CD4-positive, alpha-beta T cell (primary cell): ENCODE measurements at regions not wholly inside any gene's neighbourhood (a gene's known extent, or its start where the extent isn't known, plus 50 kb on each side); places are given as distances from the start of the nearest gene placed in this dataset.

ENCODE experiments used
- ATAC-seq: fragments of 200-7000 bp; cut with Tn5 transposase; one replicate; pipeline ENCODE4 v1.10.0; 2022; ENCODE audit warnings: mild to moderate bottlenecking; ENCODE audit not compliant: poor library complexity
- CTCF ChIA-PET: fragments of 350-600 bp; sonication (Branson Sonifier 250); formaldehyde crosslinking; loops from one replicate; lab custom pipeline; 2021; ENCODE audit warnings: antibody characterized with exemption, inconsistent platforms; lab: Charles Lee
- POLR2A ChIA-PET: fragments of 350-600 bp; sonication (Branson Sonifier 250); formaldehyde crosslinking; loops from one replicate; lab custom pipeline; 2021; ENCODE audit warnings: antibody characterized with exemption, inconsistent platforms; lab: Charles Lee
- DNase-seq, 14 experiments: peaks; one replicate each; pipeline ENCODE4 v3.0.0-alpha.2; 2013 to 2020; ENCODE audit warnings: mixed read lengths in 2 of 14
- H3K27ac ChIP-seq, 2 donors: one replicate each; pipeline versions ENCODE4 v1.5.1 to v1.7.0; 2013; ENCODE audit warnings: low read length in 2 of 2, low read depth in 1 of 2, mild to moderate bottlenecking in 1 of 2
- H3K27me3 ChIP-seq, 2 experiments: 1 replicate in 1 of 2; 2 replicates in 1 of 2; pipeline versions ENCODE4 v1.6.1 to v1.7.0; 2013; ENCODE audit warnings: low read length in 2 of 2, control low read depth in 1 of 2, mild to moderate bottlenecking in 1 of 2, moderate library complexity in 1 of 2; ENCODE audit not compliant: insufficient read depth in 2 of 2, control insufficient read depth in 1 of 2
- H3K36me3 ChIP-seq: one replicate; pipeline ENCODE4 v1.6.1; 2013; ENCODE audit warnings: low read length, control low read depth; ENCODE audit not compliant: insufficient read depth
- H3K4me1 ChIP-seq: one replicate; pipeline ENCODE4 v1.6.1; 2013; ENCODE audit warnings: low read length, control low read depth; ENCODE audit not compliant: insufficient read depth
- H3K4me3 ChIP-seq: one replicate; pipeline ENCODE4 v1.5.1; 2013; ENCODE audit warnings: mild to moderate bottlenecking, low read length, moderate library complexity
- H3K9me3 ChIP-seq, 2 experiments: 1 replicate in 1 of 2; 2 replicates in 1 of 2; pipeline versions ENCODE4 v1.6.1 to v1.7.0; 2013; ENCODE audit warnings: low read length in 2 of 2, mild to moderate bottlenecking in 2 of 2, control low read depth in 1 of 2, moderate library complexity in 1 of 2; ENCODE audit not compliant: control insufficient read depth in 1 of 2, insufficient read depth in 1 of 2
- H3K27ac Mint-ChIP-seq: one replicate; pipeline ENCODE4 v1.8.0; 2020; ENCODE audit warnings: mixed read lengths
- H3K27me3 Mint-ChIP-seq: one replicate; pipeline ENCODE4 v1.8.0; 2021; ENCODE audit warnings: mixed read lengths
- H3K36me3 Mint-ChIP-seq: one replicate; pipeline ENCODE4 v1.8.0; 2021; ENCODE audit warnings: low read depth, mixed read lengths
- H3K4me1 Mint-ChIP-seq: one replicate; pipeline ENCODE4 v1.8.0; 2021; ENCODE audit warnings: low read depth, mixed read lengths
- H3K4me3 Mint-ChIP-seq: one replicate; pipeline ENCODE4 v1.8.0; 2020; ENCODE audit warnings: mild to moderate bottlenecking, mixed read lengths
- H3K9me3 Mint-ChIP-seq: one replicate; pipeline ENCODE4 v1.8.0; 2020; ENCODE audit warnings: mixed read lengths
- CTCF ChIP-seq: fragments of 200-600 bp; IDR thresholded peaks from one replicate; pipeline ENCODE4 v1.8.0; 2022; ENCODE audit warnings: antibody characterized with exemption, mild to moderate bottlenecking
- intact Hi-C, 2 experiments: fragments of 100-400 bp; cut with DNase I in 1 of 2; cut with micrococcal nuclease in 1 of 2; formaldehyde crosslinking; loops; one replicate each; pipeline versions ENCODE4 v1.15.1 to v1.9.0; 2023 to 2025; cut with DNase I, micrococcal nuclease

- ATAC-seq (no peak), DNase-seq (no peak)
- no peak overlapping the region for H3K27ac ChIP-seq
- Mint-ChIP-seq H3K27me3 (peaks cover 16% of the 10 kb centered on the region), H3K27ac (no peak overlapping the region), H3K4me3 (no peak overlapping the region), H3K4me1 (no peaks in the 10 kb centered on the region), H3K9me3 (no peaks in the 10 kb centered on the region), H3K36me3 (no peaks in the 10 kb centered on the region)
- ChIA-PET CTCF (no interaction called here), POLR2A (no interaction called here)
- peaks cover 0 to 6% of the 10 kb centered on the region in 2 experiments for H3K27me3 ChIP-seq
- intact Hi-C loops: no loop called here
- no peak for TF ChIP-seq CTCF
- H3K36me3 ChIP-seq: no peaks in the 10 kb centered on the region
- H3K4me3 ChIP-seq: no peak overlapping the region
- no peaks in the 10 kb centered on the region for H3K4me1 ChIP-seq
- H3K9me3 ChIP-seq: no peaks in the 10 kb centered on the region
These were observed 129.1 kb upstream of the SMAD1 start for GRCh38 chr4:145352438-145353145.

- ATAC-seq (no peak), DNase-seq (no peak)
- intact Hi-C loops: no loop called here
- H3K9me3 Mint-ChIP-seq: no peaks in the 10 kb centered on the region
- H3K27ac ChIP-seq: no peak overlapping the region
- H3K27me3 ChIP-seq: peaks cover 0 to 6% of the 10 kb centered on the region in 2 experiments
- CTCF ChIA-PET: no interaction called here
- H3K9me3 ChIP-seq: no peaks in the 10 kb centered on the region
- TF ChIP-seq CTCF: no peak
- H3K36me3 ChIP-seq: no peaks in the 10 kb centered on the region
- H3K36me3 Mint-ChIP-seq: no peaks in the 10 kb centered on the region
- H3K4me3 Mint-ChIP-seq: no peak overlapping the region
- POLR2A ChIA-PET: no interaction called here
- H3K27me3 Mint-ChIP-seq: peaks cover 14% of the 10 kb centered on the region
- H3K4me1 Mint-ChIP-seq: no peaks in the 10 kb centered on the region
- no peak overlapping the region for H3K27ac Mint-ChIP-seq
- H3K4me3 ChIP-seq: no peak overlapping the region
- H3K4me1 ChIP-seq: no peaks in the 10 kb centered on the region
These were observed 129.7 kb upstream of the SMAD1 start for GRCh38 chr4:145351922-145352321.

GRCh38 chr4:145351162-145351561 is 130.5 kb upstream of the SMAD1 start:
- Mint-ChIP-seq H3K27ac (no peak overlapping the region), H3K9me3 (no peaks in the 10 kb centered on the region), H3K4me3 (no peak overlapping the region), H3K27me3 (peaks cover 10% of the 10 kb centered on the region), H3K36me3 (no peaks in the 10 kb centered on the region), H3K4me1 (no peaks in the 10 kb centered on the region)
- H3K4me3 ChIP-seq: no peak overlapping the region
- intact Hi-C loops: no loop called here
- POLR2A ChIA-PET: no interaction called here
- H3K4me1 ChIP-seq: no peaks in the 10 kb centered on the region
- H3K27ac ChIP-seq: no peak overlapping the region
- CTCF ChIA-PET: no interaction called here
- peaks cover 0 to 6% of the 10 kb centered on the region in 2 experiments for H3K27me3 ChIP-seq
- H3K9me3 ChIP-seq: peaks cover 0 to 6% of the 10 kb centered on the region in 2 experiments
- H3K36me3 ChIP-seq: no peaks in the 10 kb centered on the region
- no peak for TF ChIP-seq CTCF
- no peak for DNase-seq
- no peak for ATAC-seq
